SU-DHL-6 (cell line): ENCODE measurements at regions not wholly inside any gene's neighbourhood (a gene's known extent, or its start where the extent isn't known, plus 50 kb on each side); places are given as distances from the start of the nearest gene placed in this dataset.

ENCODE experiments used
- H2AFZ ChIP-seq: fragments of 200-600 bp; sonication (generic); 2 replicates; pipeline ENCODE4 v1.6.1; 2014; ENCODE audit warnings: low read depth, mild to moderate bottlenecking, moderate library complexity, mixed read lengths, antibody characterized with exemption, low read length; ENCODE audit not compliant: severe bottlenecking
- H3F3A ChIP-seq: fragments of 200-600 bp; shearing (Covaris generic); 2 replicates; pipeline ENCODE4 v1.6.0; 2016; ENCODE audit warnings: antibody characterized with exemption, mild to moderate bottlenecking; ENCODE audit not compliant: insufficient read depth
- H3K27ac ChIP-seq: fragments of 200-600 bp; sonication (generic); 2 replicates; pipeline ENCODE4 v1.5.1; 2016; ENCODE audit warnings: low read depth, mild to moderate bottlenecking, low read length, moderate library complexity, mixed read lengths
- H3K27me3 ChIP-seq: fragments of 200-600 bp; sonication (generic), shearing (Covaris generic); 2 replicates; pipeline ENCODE4 v1.6.0; 2014; ENCODE audit warnings: mild to moderate bottlenecking, low read length
- H3K36me3 ChIP-seq: fragments of 200-600 bp; sonication (generic); 2 replicates; pipeline ENCODE4 v1.6.1; 2014; ENCODE audit warnings: mild to moderate bottlenecking, low read length, mixed read lengths
- H3K4me2 ChIP-seq: fragments of 300-600, 200-600 bp; shearing (Covaris generic), sonication (generic); 2 replicates; pipeline ENCODE4 v1.6.0; 2014; ENCODE audit warnings: low read length, low read depth, mild to moderate bottlenecking; ENCODE audit not compliant: poor library complexity, severe bottlenecking
- H3K4me3 ChIP-seq: fragments of 200-600 bp; sonication (generic); 2 replicates; pipeline ENCODE4 v1.5.1; 2014; ENCODE audit warnings: antibody characterized with exemption, low read length, mild to moderate bottlenecking, mixed read lengths; ENCODE audit not compliant: insufficient read depth, poor library complexity, severe bottlenecking
- H3K79me2 ChIP-seq: fragments of 200-600 bp; sonication (generic); 2 replicates; pipeline ENCODE4 v1.6.1; 2014; ENCODE audit warnings: mild to moderate bottlenecking, low read length, moderate library complexity; ENCODE audit not compliant: insufficient read depth
- H3K9ac ChIP-seq: fragments of 200-600 bp; sonication (generic); 2 replicates; pipeline ENCODE4 v1.7.0; 2014; ENCODE audit warnings: mild to moderate bottlenecking, low read length
- H3K9me2 ChIP-seq: fragments of 200-600 bp; sonication (generic); replicated peaks from 2 replicates; pipeline ENCODE4 v1.6.1; 2014; ENCODE audit warnings: low read length; ENCODE audit not compliant: insufficient read depth
- H3K9me3 ChIP-seq: fragments of 200-600 bp; sonication (generic); 2 replicates; pipeline ENCODE4 v1.6.1; 2014; ENCODE audit warnings: low read length, mixed read lengths; ENCODE audit not compliant: insufficient read depth
- H4K20me1 ChIP-seq: fragments of 200-600 bp; sonication (generic); 2 replicates; pipeline ENCODE4 v1.6.1; 2014; ENCODE audit warnings: low read depth, mild to moderate bottlenecking, antibody characterized with exemption, low read length, moderate library complexity, mixed read lengths
- EZH2phosphoT487 ChIP-seq: fragments of 200-600 bp; sonication (generic), shearing (Covaris generic); conservative IDR thresholded peaks from 2 replicates; pipeline ENCODE4 v1.6.1; 2018; ENCODE audit warnings: mild to moderate bottlenecking, antibody characterized with exemption, low read length, moderate library complexity, mixed read lengths
- TF ChIP-seq, protein P1 (sequence below): fragments of 200-600 bp; sonication (generic); IDR thresholded peaks from one replicate; pipeline ENCODE4 v1.5.1; 2017; ENCODE audit warnings: antibody characterized with exemption, mild to moderate bottlenecking, low read length, moderate library complexity; ENCODE audit not compliant: insufficient read depth, poor library complexity, severe bottlenecking

DNA sequence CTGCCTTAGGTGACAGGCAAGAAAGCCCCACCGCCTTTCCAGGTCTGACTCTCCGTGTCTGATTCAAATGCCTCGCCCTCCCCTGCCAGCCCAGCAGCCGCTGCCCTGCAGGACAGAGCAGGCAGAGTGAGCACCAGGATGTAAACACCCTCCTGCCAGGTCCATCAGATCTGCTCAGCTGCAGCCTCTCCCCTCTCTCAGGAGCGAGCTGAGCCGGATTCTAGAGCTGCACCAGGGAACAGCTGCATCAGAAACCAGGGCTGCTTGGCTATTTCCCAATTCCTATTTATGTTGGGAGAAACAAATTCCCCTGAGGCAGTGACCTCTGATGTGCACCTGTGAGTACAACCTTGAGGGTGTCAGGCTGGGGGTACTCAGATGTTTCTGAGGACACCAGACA lies 121.5 kb upstream of the ZMIZ1 start:
- no peaks in the 10 kb centered on the region for H4K20me1 ChIP-seq
- no peaks in the 10 kb centered on the region for H3K9me3 ChIP-seq
- H3K4me2 ChIP-seq, result no peak overlapping the region
- no peaks in the 10 kb centered on the region for H3K36me3 ChIP-seq
- no peaks in the 10 kb centered on the region for H3K9me2 ChIP-seq
- H3K27me3 ChIP-seq, result no peaks in the 10 kb centered on the region
- H3K9ac ChIP-seq, result no peak overlapping the region
- H2AFZ ChIP-seq, result no peak overlapping the region
- TF ChIP-seq EZH2phosphoT487, result no peak
- TF ChIP-seq, protein P1, sequence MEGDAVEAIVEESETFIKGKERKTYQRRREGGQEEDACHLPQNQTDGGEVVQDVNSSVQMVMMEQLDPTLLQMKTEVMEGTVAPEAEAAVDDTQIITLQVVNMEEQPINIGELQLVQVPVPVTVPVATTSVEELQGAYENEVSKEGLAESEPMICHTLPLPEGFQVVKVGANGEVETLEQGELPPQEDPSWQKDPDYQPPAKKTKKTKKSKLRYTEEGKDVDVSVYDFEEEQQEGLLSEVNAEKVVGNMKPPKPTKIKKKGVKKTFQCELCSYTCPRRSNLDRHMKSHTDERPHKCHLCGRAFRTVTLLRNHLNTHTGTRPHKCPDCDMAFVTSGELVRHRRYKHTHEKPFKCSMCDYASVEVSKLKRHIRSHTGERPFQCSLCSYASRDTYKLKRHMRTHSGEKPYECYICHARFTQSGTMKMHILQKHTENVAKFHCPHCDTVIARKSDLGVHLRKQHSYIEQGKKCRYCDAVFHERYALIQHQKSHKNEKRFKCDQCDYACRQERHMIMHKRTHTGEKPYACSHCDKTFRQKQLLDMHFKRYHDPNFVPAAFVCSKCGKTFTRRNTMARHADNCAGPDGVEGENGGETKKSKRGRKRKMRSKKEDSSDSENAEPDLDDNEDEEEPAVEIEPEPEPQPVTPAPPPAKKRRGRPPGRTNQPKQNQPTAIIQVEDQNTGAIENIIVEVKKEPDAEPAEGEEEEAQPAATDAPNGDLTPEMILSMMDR, result no peak
- no peaks in the 10 kb centered on the region for H3F3A ChIP-seq
- no peak overlapping the region for H3K27ac ChIP-seq
- H3K4me3 ChIP-seq, result no peak overlapping the region
- H3K79me2 ChIP-seq, result no peaks in the 10 kb centered on the region

DNA sequence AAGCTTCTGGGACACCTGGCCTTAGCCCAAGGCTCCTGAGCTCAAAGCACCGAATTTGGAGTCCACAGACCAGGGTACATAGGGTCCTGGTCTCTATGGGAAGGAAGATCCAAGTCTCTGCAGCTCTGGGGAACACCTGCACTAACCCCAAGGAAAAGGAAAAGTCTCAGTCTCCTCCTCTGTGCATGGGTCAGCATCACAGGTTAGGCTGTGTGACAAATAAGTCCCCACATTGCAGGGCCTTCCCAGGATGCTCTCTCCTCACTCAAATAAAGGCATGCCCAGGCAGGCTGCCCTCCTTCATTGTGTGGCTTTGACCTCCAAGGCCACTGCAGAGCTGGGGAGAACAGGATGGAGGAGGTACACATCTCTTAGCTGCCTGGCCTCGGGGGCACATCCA lies 121.0 kb upstream of the ZMIZ1 start:
- H3K27me3 ChIP-seq, result no peaks in the 10 kb centered on the region
- H3K9ac ChIP-seq, result no peak overlapping the region
- no peak overlapping the region for H3K4me2 ChIP-seq
- no peaks in the 10 kb centered on the region for H3K79me2 ChIP-seq
- H3K36me3 ChIP-seq, result no peaks in the 10 kb centered on the region
- no peaks in the 10 kb centered on the region for H4K20me1 ChIP-seq
- H2AFZ ChIP-seq, result no peak overlapping the region
- H3F3A ChIP-seq, result no peaks in the 10 kb centered on the region
- no peak for TF ChIP-seq EZH2phosphoT487
- TF ChIP-seq, protein P1, result no peak
- H3K27ac ChIP-seq, result no peak overlapping the region
- H3K4me3 ChIP-seq, result no peak overlapping the region
- H3K9me2 ChIP-seq, result no peaks in the 10 kb centered on the region
- H3K9me3 ChIP-seq, result no peaks in the 10 kb centered on the region

DNA sequence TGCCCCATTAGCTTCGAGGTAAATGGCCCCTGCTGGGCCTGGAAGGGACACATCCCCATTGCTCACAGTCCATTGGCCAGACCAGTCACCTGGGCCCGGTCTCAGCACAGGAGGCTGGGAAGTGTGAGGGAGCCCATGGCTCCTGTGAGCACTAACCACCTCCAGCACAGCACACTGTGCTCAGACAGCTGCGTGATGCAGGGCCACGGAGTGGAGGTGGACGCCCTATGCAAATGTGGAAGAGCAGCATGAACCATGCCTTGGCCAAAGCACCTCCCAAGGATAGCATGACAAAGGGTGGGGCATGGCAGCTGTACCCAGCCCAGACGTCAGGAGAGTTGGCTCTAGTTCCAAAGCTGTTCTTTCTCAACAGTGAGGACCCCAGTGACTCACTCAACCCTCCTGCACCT lies 120.1 kb upstream of the ZMIZ1 start:
- Histone ChIP-seq H2AFZ (no peak overlapping the region), H3K4me3 (no peak overlapping the region), H3K9me2 (no peaks in the 10 kb centered on the region), H3K9me3 (no peaks in the 10 kb centered on the region), H3F3A (no peaks in the 10 kb centered on the region), H3K27ac (no peak overlapping the region), H3K9ac (no peak overlapping the region), H3K4me2 (no peak overlapping the region), H3K36me3 (no peaks in the 10 kb centered on the region), H3K27me3 (no peaks in the 10 kb centered on the region), H3K79me2 (no peaks in the 10 kb centered on the region), H4K20me1 (no peaks in the 10 kb centered on the region)
- TF ChIP-seq EZH2phosphoT487, result no peak
- TF ChIP-seq, protein P1, result no peak
